K562 (cell line): ENCODE measurements at regions not wholly inside any gene's neighbourhood (a gene's known extent, or its start where the extent isn't known, plus 50 kb on each side); places are given as distances from the start of the nearest gene placed in this dataset.
"Not testable (repeated sequence)": the region's sequence is repeated elsewhere in the genome, so short reads cannot be mapped to it uniquely, and the experiment has no call there.

Source experiments
- ATAC-seq: fragments of 200-7000 bp; cut with Tn5 transposase; 3 replicates; pipeline ENCODE4 v1.9.1; 2020; ENCODE audit warnings: moderate library complexity
- BruUV-seq: library from RNA; stranded (reverse); fragments of 400-500 nt; replicated peaks from 2 replicates; lab custom pipeline; 2021; lab: Mats Ljungman, UMichigan
- CTCF ChIA-PET: fragments of 300-600 bp; formaldehyde crosslinking; extraction: SDS; loops from one replicate; lab custom pipeline; 2021; ENCODE audit warnings: low intra/inter-chr PET ratio; lab: Yijun Ruan, JAX
- POLR2A ChIA-PET: fragments of 300-600, 350-650 bp; sonication (Branson Sonifier 250); formaldehyde crosslinking; extraction: SDS; loops from one replicate; lab custom pipeline; 2021; ENCODE audit warnings: antibody characterized with exemption, inconsistent platforms; lab: Yijun Ruan, JAX
- DNase-seq, 4 experiments: peaks; one replicate each; pipeline versions ENCODE4 v3.0.0 to v3.0.0-alpha.2; 2011 to 2018; ENCODE audit warnings: low spot score in 3 of 4, mixed read lengths in 3 of 4; ENCODE audit errors: extremely low read depth in 1 of 4
- FAIRE-seq: peaks from 2 replicates; lab custom pipeline; 2011; peaks lifted over from hg19 to GRCh38; lab: Jason Lieb, UNC
- H2AFZ ChIP-seq: 2 replicates; pipeline ENCODE4 v1.6.0; 2011; ENCODE audit warnings: low read depth, low read length, control low read depth, inconsistent platforms
- H3K27ac ChIP-seq: fragments of 200-600 bp; 3 replicates; pipeline ENCODE4 v1.8.0; 2011; ENCODE audit warnings: low read depth, mild to moderate bottlenecking, control low read depth, inconsistent platforms, low read length, moderate library complexity, mixed read lengths; ENCODE audit errors: extremely low read depth
- H3K27me3 ChIP-seq, 2 experiments: fragments of 300-600 bp in 1 of 2; 2 replicates in 1 of 2; 3 replicates in 1 of 2; pipeline versions ENCODE4 v1.6.0 to v1.8.0; 2011; ENCODE audit warnings: inconsistent platforms in 2 of 2, low read length in 2 of 2, mild to moderate bottlenecking in 1 of 2, mixed read lengths in 1 of 2, moderate library complexity in 1 of 2; ENCODE audit not compliant: control insufficient read depth in 2 of 2, insufficient read depth in 2 of 2
- H3K36me3 ChIP-seq: fragments of 300-600 bp; 3 replicates; pipeline ENCODE4 v1.8.0; 2011; ENCODE audit warnings: mild to moderate bottlenecking, low read length, inconsistent platforms; ENCODE audit not compliant: control insufficient read depth, insufficient read depth
- H3K4me1 ChIP-seq, 2 experiments: fragments of 200-600 bp in 1 of 2; replicated peaks in 1 of 2; 2 replicates in 1 of 2; 3 replicates in 1 of 2; pipeline versions ENCODE4 v1.5.1 to v1.8.0; 2011; ENCODE audit warnings: inconsistent platforms in 2 of 2, low read length in 2 of 2, mild to moderate bottlenecking in 1 of 2, mixed read lengths in 1 of 2, moderate library complexity in 1 of 2; ENCODE audit not compliant: control insufficient read depth in 2 of 2, insufficient read depth in 2 of 2
- H3K4me2 ChIP-seq: 2 replicates; pipeline ENCODE4 v1.6.1; 2011; ENCODE audit warnings: low read length, control low read depth, inconsistent platforms, mixed read lengths; ENCODE audit not compliant: insufficient read depth
- H3K4me3 ChIP-seq: fragments of 200-600 bp; sonication (generic), shearing (Covaris generic); 2 replicates; pipeline ENCODE4 v1.5.1; 2016; ENCODE audit warnings: control low read depth, inconsistent platforms
- H3K79me2 ChIP-seq: fragments of 200-600 bp; 3 replicates; pipeline ENCODE4 v1.8.0; 2011; ENCODE audit warnings: low read length, inconsistent platforms; ENCODE audit not compliant: control insufficient read depth, insufficient read depth
- H3K9ac ChIP-seq, 2 experiments: 2 replicates each; pipeline versions ENCODE4 v1.6.0 to v1.6.1; 2011; ENCODE audit warnings: low read depth in 2 of 2, low read length in 2 of 2, control low read depth in 1 of 2, inconsistent platforms in 1 of 2, mild to moderate bottlenecking in 1 of 2, mixed read lengths in 1 of 2; ENCODE audit not compliant: insufficient read depth in 1 of 2
- H3K9me1 ChIP-seq: one replicate; pipeline ENCODE4 v1.6.0; 2011; ENCODE audit warnings: inconsistent platforms, mild to moderate bottlenecking, low read length, moderate library complexity; ENCODE audit not compliant: control insufficient read depth, insufficient read depth
- H3K9me3 ChIP-seq: replicated peaks from 2 replicates; pipeline ENCODE4 v1.5.1; 2011; ENCODE audit warnings: low read depth, low read length, inconsistent platforms; ENCODE audit not compliant: control insufficient read depth, insufficient read depth
- H4K20me1 ChIP-seq: replicated peaks from 2 replicates; pipeline ENCODE4 v1.6.1; 2011; ENCODE audit warnings: low read length, inconsistent platforms, mixed read lengths; ENCODE audit not compliant: control insufficient read depth, insufficient read depth
- NFIC ChIP-seq: fragments of 450-650 bp; IDR thresholded peaks from 2 replicates; pipeline ENCODE4 v1.6.1; 2017; ENCODE audit warnings: mild to moderate bottlenecking, inconsistent platforms
- WGBS: fragments of 100-300 bp; shearing (Covaris generic); methylation state at CpG from one replicate; pipeline ENCODE4 v1.1.6; 2016; ENCODE audit warnings: low coverage, mixed read lengths; ENCODE audit not compliant: insufficient coverage; ENCODE audit errors: missing lambda C conversion rate; 5-methylcytosine and 5-hydroxymethylcytosine counted together
- in situ Hi-C: fragments of 300-500 bp; cut with MboI; formaldehyde crosslinking; loops from 4 replicates; pipeline ENCODE4 v1.15.0; 2018; ENCODE audit warnings: inconsistent platforms, mixed read lengths
- intact Hi-C: fragments of 100-400 bp; cut with micrococcal nuclease; formaldehyde crosslinking; loops from 2 replicates; pipeline ENCODE4 v1.14.2; 2022

- H3K27me3 ChIP-seq, H3K4me3 ChIP-seq, H3K4me1 ChIP-seq, in situ Hi-C loops, H2AFZ ChIP-seq, H3K27ac ChIP-seq, H3K36me3 ChIP-seq, FAIRE-seq, H4K20me1 ChIP-seq, H3K4me2 ChIP-seq, H3K9ac ChIP-seq, intact Hi-C loops, H3K9me3 ChIP-seq, H3K79me2 ChIP-seq, POLR2A ChIA-PET, DNase-seq, ATAC-seq, H3K9me1 ChIP-seq, CTCF ChIA-PET, BruUV-seq: not testable (repeated sequence)
- WGBS: 7% methylated on average over 3 of the region's 3 CpGs
These were observed 86.0 kb downstream of the TRIM43 start for GRCh38 chr2:95677833-95678232.

GRCh38 chr2:95681158-95681557, 89.4 kb downstream of the TRIM43 start:
- not testable (repeated sequence) for DNase-seq, H3K4me2 ChIP-seq, H3K4me1 ChIP-seq, ATAC-seq, H2AFZ ChIP-seq
- TF ChIP-seq NFIC: peak; percentile 28; the same call in 1 of the 2 replicates
- TF ChIP-seq, all 486 proteins: peak for 1; not testable (repeated sequence) for 485
- H3K9me1 ChIP-seq, H3K27ac ChIP-seq, H3K79me2 ChIP-seq, H3K27me3 ChIP-seq, H4K20me1 ChIP-seq, H3K9ac ChIP-seq, BruUV-seq, CTCF ChIA-PET, in situ Hi-C loops, H3K36me3 ChIP-seq, H3K4me3 ChIP-seq, intact Hi-C loops, H3K9me3 ChIP-seq, POLR2A ChIA-PET: not testable (repeated sequence)
- peak; percentile 62 for FAIRE-seq
- WGBS: 0% methylated on average over 1 of the region's 1 CpG
